ENCODE measurements at regions not wholly inside any gene's neighbourhood (a gene's known extent, or its start where the extent isn't known, plus 50 kb on each side); places are given as distances from the start of the nearest gene placed in this dataset.

DNA sequence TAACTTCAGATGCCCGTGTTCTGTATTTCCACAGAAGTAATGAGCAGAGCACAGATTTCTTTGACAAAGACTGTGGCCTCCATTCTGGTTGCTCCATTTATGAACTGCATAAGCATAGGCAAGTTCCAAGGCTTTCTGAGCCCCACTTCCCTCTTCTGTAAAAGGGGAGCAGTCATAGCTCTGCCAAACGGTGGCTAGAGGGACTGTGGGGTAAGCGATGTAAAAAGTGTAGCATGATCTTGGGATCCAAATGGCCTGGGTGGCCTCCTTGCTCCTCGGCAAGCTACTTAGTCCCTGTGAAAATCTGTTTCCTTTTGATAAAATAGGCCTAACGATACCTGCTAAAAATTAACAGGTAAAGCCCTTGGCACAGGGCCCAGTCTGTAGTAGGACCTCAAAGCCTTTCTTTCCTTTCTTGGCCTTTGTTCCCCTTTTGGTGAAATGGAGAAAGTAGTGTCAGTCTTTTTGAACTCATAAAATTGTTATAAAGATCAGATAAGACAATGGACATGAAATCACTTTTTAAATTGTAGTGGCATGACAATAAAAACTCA, 646.6 kb downstream of the ACTL7B start (continued):
- TF ChIP-seq ZNF114 (CRISPR knock-in tag; IDR thresholded peaks at IDR 0.05) = no peak
- TF ChIP-seq, protein P1, sequence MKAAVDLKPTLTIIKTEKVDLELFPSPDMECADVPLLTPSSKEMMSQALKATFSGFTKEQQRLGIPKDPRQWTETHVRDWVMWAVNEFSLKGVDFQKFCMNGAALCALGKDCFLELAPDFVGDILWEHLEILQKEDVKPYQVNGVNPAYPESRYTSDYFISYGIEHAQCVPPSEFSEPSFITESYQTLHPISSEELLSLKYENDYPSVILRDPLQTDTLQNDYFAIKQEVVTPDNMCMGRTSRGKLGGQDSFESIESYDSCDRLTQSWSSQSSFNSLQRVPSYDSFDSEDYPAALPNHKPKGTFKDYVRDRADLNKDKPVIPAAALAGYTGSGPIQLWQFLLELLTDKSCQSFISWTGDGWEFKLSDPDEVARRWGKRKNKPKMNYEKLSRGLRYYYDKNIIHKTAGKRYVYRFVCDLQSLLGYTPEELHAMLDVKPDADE (IDR thresholded peaks at IDR 0.05) = no peak
- TF ChIP-seq CREB1 (CRISPR knock-in tag; IDR thresholded peaks at IDR 0.05; ENCODE audit: low read depth) = no peak
- TF ChIP-seq STAT1 (IDR thresholded peaks at IDR 0.05; ENCODE audit: unreplicated experiment) = no peak
- TF ChIP-seq, protein P2, sequence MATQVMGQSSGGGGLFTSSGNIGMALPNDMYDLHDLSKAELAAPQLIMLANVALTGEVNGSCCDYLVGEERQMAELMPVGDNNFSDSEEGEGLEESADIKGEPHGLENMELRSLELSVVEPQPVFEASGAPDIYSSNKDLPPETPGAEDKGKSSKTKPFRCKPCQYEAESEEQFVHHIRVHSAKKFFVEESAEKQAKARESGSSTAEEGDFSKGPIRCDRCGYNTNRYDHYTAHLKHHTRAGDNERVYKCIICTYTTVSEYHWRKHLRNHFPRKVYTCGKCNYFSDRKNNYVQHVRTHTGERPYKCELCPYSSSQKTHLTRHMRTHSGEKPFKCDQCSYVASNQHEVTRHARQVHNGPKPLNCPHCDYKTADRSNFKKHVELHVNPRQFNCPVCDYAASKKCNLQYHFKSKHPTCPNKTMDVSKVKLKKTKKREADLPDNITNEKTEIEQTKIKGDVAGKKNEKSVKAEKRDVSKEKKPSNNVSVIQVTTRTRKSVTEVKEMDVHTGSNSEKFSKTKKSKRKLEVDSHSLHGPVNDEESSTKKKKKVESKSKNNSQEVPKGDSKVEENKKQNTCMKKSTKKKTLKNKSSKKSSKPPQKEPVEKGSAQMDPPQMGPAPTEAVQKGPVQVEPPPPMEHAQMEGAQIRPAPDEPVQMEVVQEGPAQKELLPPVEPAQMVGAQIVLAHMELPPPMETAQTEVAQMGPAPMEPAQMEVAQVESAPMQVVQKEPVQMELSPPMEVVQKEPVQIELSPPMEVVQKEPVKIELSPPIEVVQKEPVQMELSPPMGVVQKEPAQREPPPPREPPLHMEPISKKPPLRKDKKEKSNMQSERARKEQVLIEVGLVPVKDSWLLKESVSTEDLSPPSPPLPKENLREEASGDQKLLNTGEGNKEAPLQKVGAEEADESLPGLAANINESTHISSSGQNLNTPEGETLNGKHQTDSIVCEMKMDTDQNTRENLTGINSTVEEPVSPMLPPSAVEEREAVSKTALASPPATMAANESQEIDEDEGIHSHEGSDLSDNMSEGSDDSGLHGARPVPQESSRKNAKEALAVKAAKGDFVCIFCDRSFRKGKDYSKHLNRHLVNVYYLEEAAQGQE (IDR thresholded peaks at IDR 0.05; ENCODE audit: unreplicated experiment) = no peak

DNA sequence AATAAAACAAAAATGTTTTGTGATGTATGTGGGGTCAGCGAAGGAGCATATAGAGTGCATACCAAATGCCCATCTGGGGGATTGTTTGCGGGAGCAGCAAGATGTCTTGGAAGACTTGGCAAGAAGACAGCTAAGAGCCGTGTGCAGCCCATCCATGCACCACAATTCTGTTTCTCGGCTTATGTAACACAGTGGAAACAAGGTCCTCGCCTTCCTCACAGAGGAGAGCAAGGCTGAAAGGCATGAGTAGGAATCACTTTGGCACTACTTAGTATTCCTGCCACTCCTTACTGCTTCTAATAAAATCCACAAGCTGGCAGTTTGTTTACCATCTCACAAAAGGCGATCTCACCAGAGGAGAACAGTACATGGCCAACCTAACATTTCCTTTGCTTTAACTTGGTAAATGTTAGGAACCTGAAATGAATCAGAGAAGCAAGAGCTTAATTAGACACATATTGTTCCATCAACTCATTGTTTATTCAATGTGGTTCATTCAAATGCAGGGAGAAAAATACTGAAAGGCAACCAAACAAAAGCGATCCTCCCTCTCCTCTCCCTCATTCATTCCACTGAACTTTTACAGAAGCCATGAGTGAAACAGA, 648.1 kb downstream of the ACTL7B start:
- DNase-seq (ENCODE audit: low spot score) = no peak
- H3K9me3 Mint-ChIP-seq = no peaks in the 10 kb centered on the region; the same call in 2 of the 3 replicates
- Histone ChIP-seq H3K4me2 (no peak overlapping the region), H3K79me2 (replicated peaks; ENCODE audit: insufficient read depth) (no peaks in the 10 kb centered on the region), H4K20me1 (replicated peaks; ENCODE audit: insufficient read depth) (no peaks in the 10 kb centered on the region), H3K4me1 (ENCODE audit: insufficient read depth) (no peaks in the 10 kb centered on the region), H3K4me3 (no peak overlapping the region), H3F3A (replicated peaks; ENCODE audit: low read depth) (no peaks in the 10 kb centered on the region), H3K9me2 (ENCODE audit: insufficient read depth) (no peaks in the 10 kb centered on the region), H3K27me3 (ENCODE audit: insufficient read depth) (no peaks in the 10 kb centered on the region), H3K27ac (ENCODE audit: low read depth) (no peak overlapping the region), H2AFZ (0 out of 2 replicates have a peak overlapping the region, but pooled peaks have one; percentile 4), H3K36me3 (ENCODE audit: insufficient read depth) (no peaks in the 10 kb centered on the region)
- no peak overlapping the region for H3K4me3 Mint-ChIP-seq
- H3K36me3 Mint-ChIP-seq (ENCODE audit: low read depth) = no peaks in the 10 kb centered on the region
- no peak overlapping the region for H3K27ac Mint-ChIP-seq
- no peak for ATAC-seq
- no peaks in the 10 kb centered on the region for H3K4me1 Mint-ChIP-seq
- H3K27me3 Mint-ChIP-seq (ENCODE audit: insufficient read depth, low read depth, poor library complexity) = no peaks in the 10 kb centered on the region
- TF ChIP-seq EZH2phosphoT487 (IDR thresholded peaks at IDR 0.05; ENCODE audit: unreplicated experiment) = no peak
- TF ChIP-seq, protein P3, sequence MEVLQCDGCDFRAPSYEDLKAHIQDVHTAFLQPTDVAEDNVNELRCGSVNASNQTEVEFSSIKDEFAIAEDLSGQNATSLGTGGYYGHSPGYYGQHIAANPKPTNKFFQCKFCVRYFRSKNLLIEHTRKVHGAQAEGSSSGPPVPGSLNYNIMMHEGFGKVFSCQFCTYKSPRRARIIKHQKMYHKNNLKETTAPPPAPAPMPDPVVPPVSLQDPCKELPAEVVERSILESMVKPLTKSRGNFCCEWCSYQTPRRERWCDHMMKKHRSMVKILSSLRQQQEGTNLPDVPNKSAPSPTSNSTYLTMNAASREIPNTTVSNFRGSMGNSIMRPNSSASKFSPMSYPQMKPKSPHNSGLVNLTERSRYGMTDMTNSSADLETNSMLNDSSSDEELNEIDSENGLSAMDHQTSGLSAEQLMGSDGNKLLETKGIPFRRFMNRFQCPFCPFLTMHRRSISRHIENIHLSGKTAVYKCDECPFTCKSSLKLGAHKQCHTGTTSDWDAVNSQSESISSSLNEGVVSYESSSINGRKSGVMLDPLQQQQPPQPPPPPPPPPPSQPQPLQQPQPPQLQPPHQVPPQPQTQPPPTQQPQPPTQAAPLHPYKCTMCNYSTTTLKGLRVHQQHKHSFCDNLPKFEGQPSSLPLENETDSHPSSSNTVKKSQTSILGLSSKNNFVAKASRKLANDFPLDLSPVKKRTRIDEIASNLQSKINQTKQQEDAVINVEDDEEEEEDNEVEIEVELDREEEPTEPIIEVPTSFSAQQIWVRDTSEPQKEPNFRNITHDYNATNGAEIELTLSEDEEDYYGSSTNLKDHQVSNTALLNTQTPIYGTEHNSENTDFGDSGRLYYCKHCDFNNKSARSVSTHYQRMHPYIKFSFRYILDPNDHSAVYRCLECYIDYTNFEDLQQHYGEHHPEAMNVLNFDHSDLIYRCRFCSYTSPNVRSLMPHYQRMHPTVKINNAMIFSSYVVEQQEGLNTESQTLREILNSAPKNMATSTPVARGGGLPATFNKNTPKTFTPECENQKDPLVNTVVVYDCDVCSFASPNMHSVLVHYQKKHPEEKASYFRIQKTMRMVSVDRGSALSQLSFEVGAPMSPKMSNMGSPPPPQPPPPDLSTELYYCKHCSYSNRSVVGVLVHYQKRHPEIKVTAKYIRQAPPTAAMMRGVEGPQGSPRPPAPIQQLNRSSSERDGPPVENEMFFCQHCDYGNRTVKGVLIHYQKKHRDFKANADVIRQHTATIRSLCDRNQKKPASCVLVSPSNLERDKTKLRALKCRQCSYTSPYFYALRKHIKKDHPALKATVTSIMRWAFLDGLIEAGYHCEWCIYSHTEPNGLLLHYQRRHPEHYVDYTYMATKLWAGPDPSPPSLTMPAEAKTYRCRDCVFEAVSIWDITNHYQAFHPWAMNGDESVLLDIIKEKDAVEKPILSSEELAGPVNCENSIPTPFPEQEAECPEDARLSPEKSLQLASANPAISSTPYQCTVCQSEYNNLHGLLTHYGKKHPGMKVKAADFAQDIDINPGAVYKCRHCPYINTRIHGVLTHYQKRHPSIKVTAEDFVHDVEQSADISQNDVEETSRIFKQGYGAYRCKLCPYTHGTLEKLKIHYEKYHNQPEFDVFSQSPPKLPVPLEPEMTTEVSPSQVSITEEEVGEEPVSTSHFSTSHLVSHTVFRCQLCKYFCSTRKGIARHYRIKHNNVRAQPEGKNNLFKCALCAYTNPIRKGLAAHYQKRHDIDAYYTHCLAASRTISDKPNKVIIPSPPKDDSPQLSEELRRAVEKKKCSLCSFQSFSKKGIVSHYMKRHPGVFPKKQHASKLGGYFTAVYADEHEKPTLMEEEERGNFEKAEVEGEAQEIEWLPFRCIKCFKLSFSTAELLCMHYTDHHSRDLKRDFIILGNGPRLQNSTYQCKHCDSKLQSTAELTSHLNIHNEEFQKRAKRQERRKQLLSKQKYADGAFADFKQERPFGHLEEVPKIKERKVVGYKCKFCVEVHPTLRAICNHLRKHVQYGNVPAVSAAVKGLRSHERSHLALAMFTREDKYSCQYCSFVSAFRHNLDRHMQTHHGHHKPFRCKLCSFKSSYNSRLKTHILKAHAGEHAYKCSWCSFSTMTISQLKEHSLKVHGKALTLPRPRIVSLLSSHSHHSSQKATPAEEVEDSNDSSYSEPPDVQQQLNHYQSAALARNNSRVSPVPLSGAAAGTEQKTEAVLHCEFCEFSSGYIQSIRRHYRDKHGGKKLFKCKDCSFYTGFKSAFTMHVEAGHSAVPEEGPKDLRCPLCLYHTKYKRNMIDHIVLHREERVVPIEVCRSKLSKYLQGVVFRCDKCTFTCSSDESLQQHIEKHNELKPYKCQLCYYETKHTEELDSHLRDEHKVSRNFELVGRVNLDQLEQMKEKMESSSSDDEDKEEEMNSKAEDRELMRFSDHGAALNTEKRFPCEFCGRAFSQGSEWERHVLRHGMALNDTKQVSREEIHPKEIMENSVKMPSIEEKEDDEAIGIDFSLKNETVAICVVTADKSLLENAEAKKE (CRISPR knock-in tag; IDR thresholded peaks at IDR 0.05) = no peak
- no peak for TF ChIP-seq NANOG (IDR thresholded peaks at IDR 0.05; ENCODE audit: borderline replicate concordance)
- no peak for TF ChIP-seq POLR2AphosphoS5 (IDR thresholded peaks at IDR 0.05; ENCODE audit: low read depth)
- TF ChIP-seq, protein P2 (IDR thresholded peaks at IDR 0.05; ENCODE audit: unreplicated experiment) = no peak

All from GM23338 (cell line).